B cell (primary cell): ENCODE measurements at regions not wholly inside any gene's neighbourhood (a gene's known extent, or its start where the extent isn't known, plus 50 kb on each side); places are given as distances from the start of the nearest gene placed in this dataset.

ENCODE experiments used
- CTCF ChIP-seq: fragments of 200-600 bp; IDR thresholded peaks from one replicate; pipeline ENCODE4 v1.8.0; 2022; ENCODE audit warnings: antibody characterized with exemption, mild to moderate bottlenecking
- EZH2 ChIP-seq: IDR thresholded peaks from 2 replicates; pipeline ENCODE4 v1.6.1; 2012; ENCODE audit warnings: borderline replicate concordance, low read depth, mild to moderate bottlenecking, moderate library complexity, low read length; ENCODE audit not compliant: insufficient read depth, poor library complexity, severe bottlenecking

GRCh38 chr2:104702031-104702850 lies 151.7 kb upstream of the POU3F3 start:
- no peak for TF ChIP-seq CTCF
- no peak for TF ChIP-seq EZH2
